ENCODE measurements at regions not wholly inside any gene's neighbourhood (a gene's known extent, or its start where the extent isn't known, plus 50 kb on each side); places are given as distances from the start of the nearest gene placed in this dataset.
A peak's percentile ranks its signal among the peaks of the same experiment; 100 is the strongest.

DNA sequence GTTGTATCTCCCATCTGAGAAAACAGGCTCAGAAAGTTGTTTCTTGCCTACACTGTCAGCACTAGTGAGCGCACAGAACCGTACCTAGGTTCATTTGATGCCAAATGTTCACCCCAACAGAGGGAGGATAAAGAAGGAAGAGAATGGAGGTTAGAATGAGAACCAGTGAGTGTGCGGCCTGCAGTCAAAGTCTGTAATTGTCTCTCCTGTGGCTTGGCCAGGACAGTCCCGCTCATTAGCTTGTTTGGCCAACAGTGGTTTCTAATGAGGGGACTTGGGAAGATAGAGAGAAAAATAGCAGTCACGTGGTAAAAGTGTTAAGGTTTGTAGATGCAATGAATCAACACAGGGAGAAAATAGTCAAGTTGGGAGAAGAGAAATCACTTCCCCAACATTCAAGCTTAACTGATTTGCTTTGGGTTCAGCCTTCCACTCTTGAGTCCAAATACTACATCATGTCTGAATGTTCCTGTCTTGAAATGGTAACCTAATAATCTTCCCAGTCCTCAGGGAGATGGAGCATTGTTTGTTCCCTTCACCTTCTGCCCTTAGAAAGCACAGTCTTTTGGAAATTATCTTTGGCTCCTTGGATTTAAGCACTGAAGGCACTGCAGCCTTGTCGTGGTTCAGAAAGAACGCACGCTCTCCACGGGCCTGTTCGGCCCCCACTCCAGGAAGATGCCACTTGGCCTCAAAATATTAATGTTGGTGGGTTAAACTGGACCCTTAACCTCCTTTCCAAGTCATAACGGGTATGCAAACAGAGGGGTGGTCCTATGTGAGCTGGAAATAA, 360.4 kb upstream of the ZNF32 start:
- FAIRE-seq, result no peak
- dilution Hi-C loops (cut with MboI; ENCODE audit: extremely low pct_ligation_motif_present, low sequenced_read_pairs), result no loop called here

DNA sequence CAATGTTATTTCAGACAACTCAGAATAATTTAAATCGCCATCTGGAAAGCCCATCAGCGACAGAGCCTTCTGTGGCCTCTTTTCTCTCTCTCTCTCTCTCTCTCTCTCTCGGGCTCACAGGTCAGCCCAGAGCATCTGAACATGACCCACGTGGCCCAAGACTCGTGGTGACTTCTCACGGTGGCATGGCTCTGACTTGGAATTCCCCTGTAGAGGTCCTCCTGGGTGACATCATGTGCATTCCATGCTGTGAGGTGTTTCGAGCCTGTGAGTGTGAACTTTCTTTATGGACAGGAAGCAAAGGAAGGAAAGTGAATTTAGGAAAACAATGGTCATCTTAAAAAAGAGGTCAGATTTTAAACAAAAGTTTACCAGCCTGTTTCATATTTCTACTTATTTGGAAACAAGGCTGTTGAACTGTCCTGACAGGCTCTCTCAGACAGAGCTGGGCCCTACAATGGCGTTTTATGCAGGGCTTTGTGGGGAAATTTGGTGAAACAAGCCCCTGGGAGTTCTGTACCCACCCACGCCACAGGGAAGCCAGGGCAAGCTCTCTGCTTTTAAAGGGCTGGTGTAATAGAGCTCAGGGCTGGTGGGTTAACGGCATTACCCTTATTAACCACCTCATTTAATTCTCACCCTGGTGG, 359.7 kb upstream of the ZNF32 start:
- no peaks in the 10 kb centered on the region for H3K9me1 ChIP-seq (ENCODE audit: control insufficient read depth, extremely low read depth, insufficient read depth, low read length)
- H3K4me3 ChIP-seq (ENCODE audit: control insufficient read depth in 2 of 3, extremely low read depth in 1 of 3, insufficient read depth in 2 of 3, low read depth in 1 of 3, low read length in 3 of 3), result no peak overlapping the region
- dilution Hi-C loops (cut with MboI; ENCODE audit: extremely low pct_ligation_motif_present, low sequenced_read_pairs), result no loop called here
- no peak overlapping the region for H3K27ac ChIP-seq (ENCODE audit: control insufficient read depth, insufficient read depth, low read length)
- TF ChIP-seq CTCF (optimal IDR thresholded peaks at IDR 0.05 in 1 of 3, IDR thresholded peaks at IDR 0.05 in 1 of 3, conservative IDR thresholded peaks at IDR 0.05 in 1 of 3; ENCODE audit: extremely low read depth in 1 of 3, insufficient read depth in 2 of 3, low read length in 3 of 3), result no peak
- H4K20me1 ChIP-seq (ENCODE audit: control insufficient read depth, extremely low read depth, insufficient read depth, low read length), result no peaks in the 10 kb centered on the region
- H3K4me2 ChIP-seq (ENCODE audit: control insufficient read depth, extremely low read depth, insufficient read depth, low read depth, low read length), result no peak overlapping the region
- peaks cover 13% of the 10 kb centered on the region for H3K4me1 ChIP-seq (ENCODE audit: control insufficient read depth, extremely low read depth, insufficient read depth, low read length)
- no peaks in the 10 kb centered on the region for H3K79me2 ChIP-seq (ENCODE audit: control insufficient read depth, insufficient read depth, low read length)
- no peaks in the 10 kb centered on the region for H3K9me3 ChIP-seq (ENCODE audit: control insufficient read depth, low read depth, low read length)
- H2AFZ ChIP-seq (ENCODE audit: control insufficient read depth, low read length), result no peak overlapping the region
- DNase-seq (ENCODE audit: low read depth, low spot score) (peak; percentile 30), FAIRE-seq (no peak)
- H3K9ac ChIP-seq (ENCODE audit: control insufficient read depth, extremely low read depth, insufficient read depth, low read length), result no peak overlapping the region
- H3K27me3 ChIP-seq (ENCODE audit: control insufficient read depth, extremely low read depth, insufficient read depth, low read length), result no peaks in the 10 kb centered on the region
- H3K36me3 ChIP-seq (ENCODE audit: control insufficient read depth in 2 of 2, extremely low read depth in 1 of 2, insufficient read depth in 2 of 2, low read length in 2 of 2), result no peaks in the 10 kb centered on the region

More for the DNA sequence above, 360.4 kb upstream of the ZNF32 start:
- H3K9me1 ChIP-seq (ENCODE audit: control insufficient read depth, extremely low read depth, insufficient read depth, low read length), result no peaks in the 10 kb centered on the region
- peaks cover 13% of the 10 kb centered on the region for H3K4me1 ChIP-seq (ENCODE audit: control insufficient read depth, extremely low read depth, insufficient read depth, low read length)
- H3K4me3 ChIP-seq (ENCODE audit: control insufficient read depth in 2 of 3, extremely low read depth in 1 of 3, insufficient read depth in 2 of 3, low read depth in 1 of 3, low read length in 3 of 3), result no peak overlapping the region
- no peak overlapping the region for H3K4me2 ChIP-seq (ENCODE audit: control insufficient read depth, extremely low read depth, insufficient read depth, low read depth, low read length)
- H4K20me1 ChIP-seq (ENCODE audit: control insufficient read depth, extremely low read depth, insufficient read depth, low read length), result no peaks in the 10 kb centered on the region
- no peaks in the 10 kb centered on the region for H3K9me3 ChIP-seq (ENCODE audit: control insufficient read depth, low read depth, low read length)
- H2AFZ ChIP-seq (ENCODE audit: control insufficient read depth, low read length), result no peak overlapping the region
- no peaks in the 10 kb centered on the region for H3K27me3 ChIP-seq (ENCODE audit: control insufficient read depth, extremely low read depth, insufficient read depth, low read length)
- no peak for DNase-seq (ENCODE audit: low read depth, low spot score)
- no peak overlapping the region for H3K27ac ChIP-seq (ENCODE audit: control insufficient read depth, insufficient read depth, low read length)
- H3K79me2 ChIP-seq (ENCODE audit: control insufficient read depth, insufficient read depth, low read length), result no peaks in the 10 kb centered on the region
- no peaks in the 10 kb centered on the region for H3K36me3 ChIP-seq (ENCODE audit: control insufficient read depth in 2 of 2, extremely low read depth in 1 of 2, insufficient read depth in 2 of 2, low read length in 2 of 2)
- no peak overlapping the region for H3K9ac ChIP-seq (ENCODE audit: control insufficient read depth, extremely low read depth, insufficient read depth, low read length)
- TF ChIP-seq CTCF (optimal IDR thresholded peaks at IDR 0.05 in 1 of 3, IDR thresholded peaks at IDR 0.05 in 1 of 3, conservative IDR thresholded peaks at IDR 0.05 in 1 of 3; ENCODE audit: extremely low read depth in 1 of 3, insufficient read depth in 2 of 3, low read length in 3 of 3) (no peak), EZH2 (IDR thresholded peaks at IDR 0.05; ENCODE audit: low read length) (no peak)
